ACHN (cell line): ENCODE measurements at regions not wholly inside any gene's neighbourhood (a gene's known extent, or its start where the extent isn't known, plus 50 kb on each side); places are given as distances from the start of the nearest gene placed in this dataset.

Source experiments
- DNase-seq: peaks from one replicate; pipeline ENCODE4 v3.0.0-alpha.2; 2015
- in situ Hi-C: cut with HindIII; loops from 2 replicates; pipeline ENCODE4 v1.10.0; 2017; ENCODE audit warnings: low sequenced_read_pairs, low pct_ligation_motif_present, low pct_unique_long_range_greater_than_20kb

GRCh38 chr9:129349665-129349947 lies 171.5 kb upstream of the IER5L start:
- DNase-seq, result no peak
- in situ Hi-C loops, result no loop called here

GRCh38 chr9:129348890-129349664 lies 171.0 kb upstream of the IER5L start:
- in situ Hi-C loops, result no loop called here
- no peak for DNase-seq

GRCh38 chr9:129347316-129348120 lies 169.5 kb upstream of the IER5L start:
- in situ Hi-C loops, result no loop called here
- no peak for DNase-seq

DNA sequence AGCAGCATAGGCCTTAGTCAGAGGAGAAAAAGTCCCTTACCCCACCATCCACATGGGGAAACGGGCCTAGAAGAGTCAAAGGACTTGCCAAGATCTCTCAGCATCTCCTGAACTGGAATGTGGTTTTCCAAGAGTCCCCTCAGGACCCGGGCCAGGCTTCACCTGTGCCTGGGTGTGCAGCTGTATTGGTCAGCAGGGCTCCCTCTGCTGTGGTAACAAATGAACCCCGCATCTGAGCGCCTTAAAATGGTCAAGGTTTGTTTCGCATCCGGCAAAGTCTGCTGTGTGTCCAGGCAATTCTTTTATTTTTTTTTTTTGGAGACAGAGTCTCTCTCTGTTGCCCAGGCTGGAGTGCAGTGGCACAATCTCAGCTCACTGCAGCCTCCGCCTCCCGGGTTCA lies 168.0 kb upstream of the IER5L start:
- in situ Hi-C loops, result no loop called here
- no peak for DNase-seq

GRCh38 chr9:129344641-129345495 lies 166.8 kb upstream of the IER5L start:
- DNase-seq, result no peak
- in situ Hi-C loops, result no loop called here

DNA sequence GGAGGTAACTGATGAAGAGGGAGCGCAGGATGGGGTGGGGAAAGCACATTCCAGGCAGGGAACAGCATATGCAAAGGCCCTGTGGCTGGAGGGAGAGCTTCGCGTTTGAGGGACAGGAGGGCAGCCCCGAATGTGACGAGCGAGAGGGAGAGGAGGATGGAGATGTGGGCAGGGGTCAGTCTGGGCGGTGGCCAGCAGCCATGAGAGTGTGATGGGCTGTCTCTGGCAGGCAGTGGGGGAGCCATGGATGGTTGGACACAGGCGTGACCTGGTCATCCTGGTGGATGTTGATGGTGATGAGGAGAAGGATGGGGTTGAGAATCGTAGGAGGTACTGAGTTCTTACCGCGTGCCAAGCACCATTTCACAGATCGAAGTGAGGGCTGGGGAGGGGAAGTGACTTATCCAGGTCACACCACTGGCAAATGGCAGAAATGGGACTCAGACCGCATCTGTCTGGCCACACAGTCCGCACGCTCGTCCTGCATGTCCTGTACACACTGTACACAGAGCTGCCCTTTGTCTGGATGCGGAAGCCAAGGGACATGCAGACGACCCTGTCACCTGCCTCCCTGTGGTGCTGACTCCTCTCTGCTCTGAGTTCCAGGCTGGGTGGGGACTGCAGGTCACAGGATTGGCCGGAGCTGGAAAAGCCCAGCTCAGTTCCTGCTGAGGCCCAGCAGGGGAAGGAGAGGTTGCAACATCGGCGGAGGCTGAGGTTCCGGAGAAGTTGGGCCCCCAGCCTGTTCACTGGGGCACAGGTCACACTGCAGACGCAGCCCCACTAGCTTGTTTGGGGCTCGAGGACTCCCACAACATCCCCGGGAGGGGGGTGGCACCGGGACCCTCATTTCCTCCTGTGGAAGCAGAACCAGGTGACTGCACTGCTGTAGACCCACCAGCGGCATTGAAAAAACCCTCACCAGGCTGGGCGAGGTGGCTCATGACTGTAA lies 165.6 kb upstream of the IER5L start:
- in situ Hi-C loops, result no loop called here

DNA sequence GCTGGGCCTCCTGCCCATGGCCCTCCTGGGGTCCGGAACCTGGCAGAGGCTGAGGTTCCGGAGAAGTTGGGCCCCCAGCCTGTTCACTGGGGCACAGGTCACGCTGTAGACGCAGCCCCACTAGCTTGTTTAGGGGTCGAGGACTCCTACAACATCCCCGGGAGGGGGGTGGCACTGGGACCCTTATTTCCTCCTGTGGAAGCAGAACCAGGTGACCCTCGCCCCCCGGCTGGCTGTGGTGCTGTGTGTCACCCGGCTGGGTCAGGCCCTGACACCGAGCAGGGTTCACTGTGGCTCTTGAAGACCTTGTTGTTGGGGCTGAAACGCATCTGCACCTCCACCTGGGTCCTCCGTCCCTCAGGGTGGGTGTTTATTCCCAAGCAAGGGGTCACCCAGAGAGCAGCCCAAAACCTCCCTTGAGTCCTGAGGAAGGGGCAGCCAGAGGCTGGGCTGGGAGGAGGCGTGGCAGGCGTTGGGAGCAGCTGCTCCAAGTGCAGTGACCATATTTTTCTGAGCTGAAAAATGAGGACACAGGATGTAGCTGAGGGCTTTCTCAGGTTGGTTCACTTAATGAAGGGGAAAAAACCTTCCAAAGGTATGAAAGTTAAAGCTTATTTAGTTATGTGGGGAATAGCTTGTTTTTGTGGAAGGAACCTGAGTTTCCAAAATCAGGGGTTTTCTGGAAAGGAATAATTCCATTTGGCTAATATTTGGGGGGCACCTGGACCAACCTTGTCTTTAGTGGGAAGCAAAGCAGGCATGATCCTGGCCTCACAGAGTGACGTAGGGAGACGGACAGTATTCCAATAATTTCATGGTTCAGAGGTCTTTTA lies 164.7 kb upstream of the IER5L start:
- in situ Hi-C loops, result no loop called here

More for the DNA sequence above, 165.6 kb upstream of the IER5L start:
- no peak for DNase-seq

GRCh38 chr9:129341987-129342348 lies 163.9 kb upstream of the IER5L start:
- in situ Hi-C loops, result no loop called here
- DNase-seq, result no peak

More for the DNA sequence above, 164.7 kb upstream of the IER5L start:
- DNase-seq, result no peak

GRCh38 chr9:129341171-129341986 lies 163.3 kb upstream of the IER5L start:
- no peak for DNase-seq
- in situ Hi-C loops, result no loop called here

- no peak for DNase-seq
- in situ Hi-C loops, result no loop called here
These were observed 162.5 kb upstream of the IER5L start for GRCh38 chr9:129340427-129341170.

- in situ Hi-C loops, result no loop called here
- no peak for DNase-seq
These were observed 161.6 kb upstream of the IER5L start for GRCh38 chr9:129339539-129340157.

DNA sequence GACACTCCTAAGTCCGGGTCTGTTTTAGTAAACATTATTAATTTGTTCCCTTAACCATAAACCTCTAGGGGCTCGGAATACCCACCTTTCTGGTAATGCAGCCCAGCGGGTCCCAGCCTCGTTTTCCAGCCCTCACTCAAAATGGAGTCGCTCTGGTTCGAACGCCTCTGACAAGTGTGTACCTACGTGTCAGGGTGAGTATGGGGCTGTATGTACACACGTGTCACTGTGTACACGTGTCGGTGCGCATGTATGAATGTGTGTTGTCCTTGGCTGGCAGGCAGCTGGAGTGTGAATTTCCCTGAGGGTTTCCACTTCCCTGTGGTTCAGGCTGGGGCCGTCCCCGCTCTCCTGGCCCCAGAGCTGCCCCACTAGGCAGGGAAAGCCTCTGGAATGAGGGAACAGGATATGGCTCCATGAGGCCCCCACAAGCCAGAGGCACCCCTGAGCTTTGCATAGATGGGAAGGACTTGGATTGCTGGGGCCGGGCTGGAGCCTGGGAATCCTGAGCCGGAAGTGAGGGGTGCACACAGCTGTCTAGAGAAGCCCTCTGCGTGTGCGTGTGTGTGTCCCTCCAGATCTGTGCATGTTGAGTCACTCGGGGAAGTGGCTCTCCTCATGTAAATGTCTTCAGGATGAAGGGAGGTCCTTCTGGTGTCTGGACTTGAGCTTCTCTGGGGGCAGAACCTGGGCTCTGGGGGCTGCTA lies 160.8 kb upstream of the IER5L start:
- in situ Hi-C loops, result no loop called here
- DNase-seq, result no peak

GRCh38 chr9:129337336-129338140 lies 159.5 kb upstream of the IER5L start:
- in situ Hi-C loops, result no loop called here
- no peak for DNase-seq

GRCh38 chr9:129336601-129337331 lies 158.7 kb upstream of the IER5L start:
- in situ Hi-C loops, result no loop called here
- DNase-seq, result no peak
